NB4 (cell line): ENCODE measurements at regions not wholly inside any gene's neighbourhood (a gene's known extent, or its start where the extent isn't known, plus 50 kb on each side); places are given as distances from the start of the nearest gene placed in this dataset.

Source experiments
- MYC ChIP-seq: IDR thresholded peaks from 2 replicates; pipeline ENCODE4 v1.6.1; 2011; ENCODE audit warnings: low read depth, low read length
- TF ChIP-seq, protein P1 (sequence below): IDR thresholded peaks from one replicate; pipeline ENCODE4 v1.5.1; 2012; ENCODE audit warnings: low read depth, low read length

DNA sequence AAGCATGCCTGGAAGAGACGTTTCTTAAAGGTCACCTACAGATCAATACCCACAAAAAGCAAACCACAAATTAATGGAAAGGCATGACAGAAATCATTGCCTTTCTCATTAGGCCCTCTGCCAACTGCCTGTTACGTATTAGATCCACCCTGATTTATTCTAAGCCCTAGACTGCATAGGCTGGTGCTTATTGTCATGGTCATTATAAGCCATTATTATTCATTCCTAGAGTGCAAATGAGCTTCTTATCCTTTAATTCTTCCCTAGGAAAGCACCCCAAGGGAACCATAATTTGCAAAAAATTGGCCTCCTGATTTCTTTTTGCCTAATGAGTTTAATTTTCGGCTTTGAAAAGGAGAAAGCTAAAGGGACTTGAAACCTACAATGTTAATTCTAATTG, 184.2 kb upstream of the GPRIN3 start:
- TF ChIP-seq MYC = no peak
- TF ChIP-seq, protein P1, sequence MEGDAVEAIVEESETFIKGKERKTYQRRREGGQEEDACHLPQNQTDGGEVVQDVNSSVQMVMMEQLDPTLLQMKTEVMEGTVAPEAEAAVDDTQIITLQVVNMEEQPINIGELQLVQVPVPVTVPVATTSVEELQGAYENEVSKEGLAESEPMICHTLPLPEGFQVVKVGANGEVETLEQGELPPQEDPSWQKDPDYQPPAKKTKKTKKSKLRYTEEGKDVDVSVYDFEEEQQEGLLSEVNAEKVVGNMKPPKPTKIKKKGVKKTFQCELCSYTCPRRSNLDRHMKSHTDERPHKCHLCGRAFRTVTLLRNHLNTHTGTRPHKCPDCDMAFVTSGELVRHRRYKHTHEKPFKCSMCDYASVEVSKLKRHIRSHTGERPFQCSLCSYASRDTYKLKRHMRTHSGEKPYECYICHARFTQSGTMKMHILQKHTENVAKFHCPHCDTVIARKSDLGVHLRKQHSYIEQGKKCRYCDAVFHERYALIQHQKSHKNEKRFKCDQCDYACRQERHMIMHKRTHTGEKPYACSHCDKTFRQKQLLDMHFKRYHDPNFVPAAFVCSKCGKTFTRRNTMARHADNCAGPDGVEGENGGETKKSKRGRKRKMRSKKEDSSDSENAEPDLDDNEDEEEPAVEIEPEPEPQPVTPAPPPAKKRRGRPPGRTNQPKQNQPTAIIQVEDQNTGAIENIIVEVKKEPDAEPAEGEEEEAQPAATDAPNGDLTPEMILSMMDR = no peak
